ENCODE measurements at regions not wholly inside any gene's neighbourhood (a gene's known extent, or its start where the extent isn't known, plus 50 kb on each side); places are given as distances from the start of the nearest gene placed in this dataset.

- no peak for TF ChIP-seq POLR2A (IDR thresholded peaks at IDR 0.05; ENCODE audit: low read depth, low read length)
- TF ChIP-seq POLR2AphosphoS5 (IDR thresholded peaks at IDR 0.05; ENCODE audit: low read depth, low read length), result no peak
Measured at GRCh38 chr10:34046506-34047034, 712.1 kb upstream of the NRP1 start.
